C4-2B (cell line): ENCODE measurements at regions not wholly inside any gene's neighbourhood (a gene's known extent, or its start where the extent isn't known, plus 50 kb on each side); places are given as distances from the start of the nearest gene placed in this dataset.

Source experiments
- H3K27ac ChIP-seq: fragments of 450-650 bp; 2 replicates; pipeline ENCODE4 v1.5.1; 2017
- CTCF ChIP-seq: fragments of 450-650 bp; conservative IDR thresholded peaks from 2 replicates; pipeline ENCODE4 v1.5.1; 2017; ENCODE audit warnings: mild to moderate bottlenecking
- ZFX ChIP-seq: fragments of 450-650 bp; IDR thresholded peaks from 2 replicates; pipeline ENCODE4 v1.6.1; 2017

- H3K27ac ChIP-seq, result no peak overlapping the region
- no peak for TF ChIP-seq ZFX
- TF ChIP-seq CTCF, result no peak
Observed at GRCh38 chr10:10489076-10489475, 528.6 kb upstream of the CELF2 start.

GRCh38 chr10:10489805-10490571 is 527.7 kb upstream of the CELF2 start:
- no peak for TF ChIP-seq CTCF
- no peak for TF ChIP-seq ZFX
- no peak overlapping the region for H3K27ac ChIP-seq

- no peak overlapping the region for H3K27ac ChIP-seq
- no peak for TF ChIP-seq CTCF
- TF ChIP-seq ZFX, result no peak
Observed at GRCh38 chr10:10490581-10490980, 527.1 kb upstream of the CELF2 start.

DNA sequence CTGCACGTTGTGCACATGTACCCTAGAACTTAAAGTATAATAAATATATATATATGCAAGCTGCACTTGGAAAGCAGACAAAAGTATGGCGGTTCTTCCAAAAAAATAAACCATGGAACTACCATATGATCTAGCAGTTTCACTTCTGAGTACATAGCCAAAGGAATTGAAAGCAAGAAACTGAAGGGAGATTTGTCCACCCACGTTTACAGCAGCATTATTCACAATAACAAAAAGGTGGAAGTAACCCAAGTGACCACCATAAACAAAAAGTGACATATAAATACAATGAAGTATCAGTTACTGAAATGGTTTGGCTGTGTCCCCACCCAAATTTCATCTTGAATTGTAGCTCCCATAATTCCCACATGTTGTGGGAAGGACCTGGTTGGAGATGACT is 525.3 kb upstream of the CELF2 start:
- TF ChIP-seq CTCF, result no peak
- no peak for TF ChIP-seq ZFX
- no peak overlapping the region for H3K27ac ChIP-seq

DNA sequence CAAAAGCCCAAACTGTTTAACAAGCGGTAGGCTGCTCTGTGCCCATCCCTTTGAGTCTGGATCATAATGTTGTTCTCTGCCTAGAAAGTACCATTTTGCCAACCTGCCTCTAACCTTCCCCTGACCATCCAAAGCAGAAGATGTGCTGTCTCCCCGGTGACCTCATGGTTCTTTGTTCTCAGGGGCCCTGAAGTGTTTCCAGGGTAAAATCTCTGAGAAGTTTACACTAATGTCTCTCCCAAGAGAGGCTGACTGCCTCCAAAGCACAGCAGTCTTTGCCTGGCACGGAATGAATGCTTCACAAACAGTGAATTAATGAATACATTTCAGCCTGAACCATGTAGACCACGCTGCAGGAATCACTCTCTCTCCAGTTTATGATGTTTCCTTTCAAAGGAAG is 523.8 kb upstream of the CELF2 start:
- no peak for TF ChIP-seq CTCF
- no peak for TF ChIP-seq ZFX
- no peak overlapping the region for H3K27ac ChIP-seq

DNA sequence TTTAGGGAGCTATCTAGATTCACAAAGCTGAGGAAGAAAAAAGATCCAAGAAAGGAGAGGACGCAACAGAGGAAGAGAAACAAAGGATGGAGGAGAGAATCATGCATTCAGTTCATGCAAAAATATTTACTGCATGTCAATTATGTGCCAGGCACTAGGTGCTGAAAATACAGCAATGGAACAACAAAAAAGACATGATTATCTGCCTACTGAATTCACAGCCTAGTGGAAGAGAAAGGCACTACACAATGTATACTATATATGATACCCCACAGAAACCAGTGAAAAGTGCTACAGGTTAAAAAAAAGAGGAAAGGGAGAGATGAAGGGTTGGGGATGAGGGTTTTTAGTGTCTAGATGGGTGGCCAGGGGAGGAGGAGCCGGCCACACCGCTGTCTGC is 520.4 kb upstream of the CELF2 start:
- TF ChIP-seq ZFX, result no peak

GRCh38 chr10:10498781-10499180 is 518.9 kb upstream of the CELF2 start:
- H3K27ac ChIP-seq, result no peak overlapping the region
- TF ChIP-seq CTCF (no peak), ZFX (no peak)

More for the DNA sequence above, 520.4 kb upstream of the CELF2 start:
- H3K27ac ChIP-seq, result no peak overlapping the region

DNA sequence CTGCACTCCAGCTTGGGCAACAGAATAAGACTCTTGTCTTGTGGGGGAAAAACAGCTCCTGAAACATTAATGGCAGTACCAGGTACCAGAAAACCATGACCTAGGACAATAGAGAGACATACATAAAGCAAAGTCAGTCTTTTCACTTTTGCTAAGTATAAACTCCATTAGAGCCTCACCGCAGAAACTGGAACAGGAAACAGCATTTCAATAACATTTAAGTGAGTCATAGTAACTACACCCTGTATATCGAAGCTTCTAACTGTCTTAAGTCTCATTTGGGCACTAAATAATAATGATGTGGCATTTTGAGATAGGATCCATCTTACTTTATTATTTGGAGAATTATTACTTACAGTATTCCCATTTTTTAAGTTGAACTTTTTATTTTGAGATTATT is 517.8 kb upstream of the CELF2 start:
- no peak for TF ChIP-seq CTCF
- no peak for TF ChIP-seq ZFX
- no peak overlapping the region for H3K27ac ChIP-seq
